NT2/D1 (cell line): ENCODE measurements at regions not wholly inside any gene's neighbourhood (a gene's known extent, or its start where the extent isn't known, plus 50 kb on each side); places are given as distances from the start of the nearest gene placed in this dataset.

Source experiments
- DNase-seq: peaks from one replicate; pipeline ENCODE4 v3.0.0-alpha.2; 2011; ENCODE audit warnings: low read depth, low spot score
- H3K27me3 ChIP-seq: 2 replicates; pipeline ENCODE4 v1.6.0; 2011; ENCODE audit warnings: mild to moderate bottlenecking; ENCODE audit not compliant: insufficient read length, insufficient read depth
- H3K36me3 ChIP-seq: 2 replicates; pipeline ENCODE4 v1.6.1; 2011; ENCODE audit warnings: mild to moderate bottlenecking, low read length, mixed read lengths; ENCODE audit not compliant: insufficient read depth, insufficient read length
- H3K4me1 ChIP-seq: 2 replicates; pipeline ENCODE4 v1.5.1; 2011; ENCODE audit not compliant: insufficient read depth, insufficient read length
- H3K4me3 ChIP-seq: 2 replicates; pipeline ENCODE4 v1.5.1; 2011; ENCODE audit warnings: low read depth; ENCODE audit not compliant: insufficient read length
- H3K9ac ChIP-seq: 2 replicates; pipeline ENCODE4 v1.6.0; 2011; ENCODE audit warnings: low read depth; ENCODE audit not compliant: insufficient read length
- H3K9me3 ChIP-seq: 2 replicates; pipeline ENCODE4 v1.5.1; 2011; ENCODE audit warnings: mild to moderate bottlenecking, low read length; ENCODE audit not compliant: insufficient read depth
- SUZ12 ChIP-seq: IDR thresholded peaks from 2 replicates; pipeline ENCODE4 v1.6.1; 2011; ENCODE audit not compliant: insufficient read length, insufficient read depth; ENCODE audit errors: extremely low read depth
- YY1 ChIP-seq: IDR thresholded peaks from 2 replicates; pipeline ENCODE4 v1.6.1; 2011; ENCODE audit not compliant: insufficient read length, insufficient read depth
- ZNF274 ChIP-seq: IDR thresholded peaks from 2 replicates; pipeline ENCODE4 v1.6.1; 2011; ENCODE audit warnings: mild to moderate bottlenecking, low read depth, low read length

DNA sequence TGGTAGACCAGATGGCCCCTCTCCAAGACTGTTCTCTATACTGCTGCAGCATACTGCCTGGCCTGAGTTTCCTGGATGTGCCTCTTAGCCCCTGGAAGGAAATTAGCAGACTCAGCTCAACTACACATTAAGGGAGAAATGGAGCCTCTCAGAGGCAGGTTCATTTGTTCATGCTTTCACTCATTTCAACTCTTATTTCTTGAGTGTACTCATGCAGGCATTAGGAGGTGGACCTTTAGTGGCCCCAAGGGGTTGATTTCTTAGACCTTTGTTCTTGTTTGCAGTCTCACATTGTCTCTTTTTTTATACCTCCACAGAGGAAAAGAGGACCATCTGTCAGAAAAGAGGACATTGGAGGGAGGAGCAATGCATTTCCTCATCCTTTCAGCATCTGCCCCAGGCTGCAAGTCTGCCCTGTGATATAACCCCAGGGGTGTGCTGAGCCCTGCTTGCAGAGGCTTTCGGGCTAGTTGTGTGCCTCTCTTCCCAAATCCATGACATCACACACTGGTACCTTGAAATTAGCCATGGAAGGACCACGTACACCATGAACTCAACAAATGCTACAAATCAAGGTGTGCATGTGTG, 456.2 kb downstream of the CD83 start:
- no peaks in the 10 kb centered on the region for H3K9me3 ChIP-seq
- TF ChIP-seq ZNF274: no peak
- no peak for TF ChIP-seq SUZ12
- TF ChIP-seq YY1: no peak
- no peak overlapping the region for H3K4me3 ChIP-seq
- no peaks in the 10 kb centered on the region for H3K27me3 ChIP-seq
- H3K4me1 ChIP-seq: no peaks in the 10 kb centered on the region
- H3K9ac ChIP-seq: no peak overlapping the region
- no peaks in the 10 kb centered on the region for H3K36me3 ChIP-seq
- DNase-seq: no peak

DNA sequence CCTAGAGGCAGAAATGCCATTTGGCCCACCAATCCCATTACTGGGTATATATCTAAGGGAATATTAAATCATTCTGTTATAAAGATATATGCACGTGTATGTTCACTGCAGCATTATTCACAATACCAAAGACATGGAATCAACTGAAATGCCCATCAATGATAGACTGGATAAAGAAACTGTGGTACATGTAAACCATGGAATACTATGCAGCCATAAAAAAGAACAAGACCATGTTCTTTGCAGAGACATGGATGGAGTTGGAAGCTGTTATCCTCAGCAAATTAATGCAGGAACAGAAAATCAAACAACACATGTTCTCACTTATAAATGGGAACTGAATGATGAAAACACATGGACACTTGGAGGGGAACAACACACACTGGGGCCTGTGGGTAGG, 458.4 kb downstream of the CD83 start:
- Histone ChIP-seq H3K27me3 (no peaks in the 10 kb centered on the region), H3K4me1 (no peaks in the 10 kb centered on the region), H3K36me3 (no peaks in the 10 kb centered on the region), H3K9ac (no peak overlapping the region), H3K9me3 (no peaks in the 10 kb centered on the region), H3K4me3 (no peak overlapping the region)
- DNase-seq: no peak
- TF ChIP-seq SUZ12: no peak
- TF ChIP-seq YY1: no peak
- TF ChIP-seq ZNF274: no peak

DNA sequence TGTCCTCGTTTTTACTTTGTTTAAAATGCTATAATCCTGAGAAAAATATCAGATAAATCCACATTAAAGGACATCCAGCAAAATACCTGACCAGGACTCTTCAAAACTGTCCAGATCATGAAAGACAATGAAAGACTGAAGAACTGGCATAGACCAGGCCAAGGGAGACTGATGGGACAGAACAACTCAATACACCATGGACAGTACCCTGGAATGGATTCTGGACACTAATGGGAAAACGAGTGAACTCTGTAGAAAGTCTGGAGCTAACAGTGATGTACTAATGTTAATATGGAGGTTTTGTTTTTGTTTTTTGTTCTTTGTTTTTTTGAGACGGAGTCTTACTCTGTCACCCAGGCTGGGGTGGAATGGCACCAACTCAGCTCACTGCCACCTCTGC, 461.4 kb downstream of the CD83 start:
- no peak overlapping the region for H3K4me3 ChIP-seq
- no peaks in the 10 kb centered on the region for H3K27me3 ChIP-seq
- DNase-seq: no peak
- H3K4me1 ChIP-seq: no peaks in the 10 kb centered on the region
- H3K9ac ChIP-seq: no peak overlapping the region
- no peaks in the 10 kb centered on the region for H3K36me3 ChIP-seq
- TF ChIP-seq YY1 (no peak), ZNF274 (no peak), SUZ12 (no peak)
- no peaks in the 10 kb centered on the region for H3K9me3 ChIP-seq

DNA sequence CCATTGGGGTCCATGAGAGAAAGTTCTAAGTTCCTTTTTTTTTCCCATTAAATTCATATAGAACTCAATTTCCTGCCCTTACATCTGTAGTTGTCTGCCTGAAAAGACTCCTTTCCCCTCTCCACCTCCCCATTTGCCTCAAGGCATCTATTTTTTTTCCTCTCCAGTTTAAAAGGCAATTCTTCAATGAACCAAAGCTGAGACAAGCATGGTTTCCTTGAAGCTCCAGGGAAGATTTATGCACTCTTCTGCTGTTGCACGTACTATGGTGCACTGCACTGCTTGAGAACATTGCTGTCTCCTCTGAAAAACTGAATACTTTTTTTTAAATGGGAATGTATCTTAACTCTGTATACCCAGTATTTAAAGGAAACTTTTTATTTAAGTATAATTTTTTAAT, 465.2 kb downstream of the CD83 start:
- Histone ChIP-seq H3K9ac (no peak overlapping the region), H3K36me3 (no peaks in the 10 kb centered on the region), H3K4me3 (no peak overlapping the region), H3K4me1 (no peaks in the 10 kb centered on the region), H3K27me3 (no peaks in the 10 kb centered on the region), H3K9me3 (no peaks in the 10 kb centered on the region)
- no peak for DNase-seq
- TF ChIP-seq ZNF274 (no peak), SUZ12 (no peak), YY1 (no peak)

DNA sequence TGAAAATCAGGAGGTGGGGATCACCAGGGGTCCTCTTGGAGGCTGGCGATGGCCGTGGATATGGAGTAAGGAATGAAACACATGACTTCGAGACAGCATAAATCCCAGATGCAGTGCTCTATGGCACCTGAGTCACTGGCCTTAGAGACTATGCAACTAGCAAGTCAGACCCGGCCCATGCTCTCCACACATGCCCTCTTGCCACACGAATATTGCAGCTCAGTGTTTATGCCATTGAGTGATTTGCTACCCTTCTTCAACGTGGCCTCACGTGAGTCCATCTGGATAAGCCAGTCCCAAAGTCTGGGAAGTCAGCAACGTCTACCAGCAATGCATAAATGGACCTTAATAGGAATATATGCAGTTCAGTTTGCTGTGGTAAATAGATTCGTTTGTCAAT, 466.3 kb downstream of the CD83 start:
- H3K4me1 ChIP-seq: no peaks in the 10 kb centered on the region
- H3K36me3 ChIP-seq: no peaks in the 10 kb centered on the region
- no peak for DNase-seq
- no peak overlapping the region for H3K9ac ChIP-seq
- H3K4me3 ChIP-seq: no peak overlapping the region
- no peaks in the 10 kb centered on the region for H3K9me3 ChIP-seq
- H3K27me3 ChIP-seq: no peaks in the 10 kb centered on the region
- no peak for TF ChIP-seq ZNF274
- no peak for TF ChIP-seq SUZ12
- no peak for TF ChIP-seq YY1

DNA sequence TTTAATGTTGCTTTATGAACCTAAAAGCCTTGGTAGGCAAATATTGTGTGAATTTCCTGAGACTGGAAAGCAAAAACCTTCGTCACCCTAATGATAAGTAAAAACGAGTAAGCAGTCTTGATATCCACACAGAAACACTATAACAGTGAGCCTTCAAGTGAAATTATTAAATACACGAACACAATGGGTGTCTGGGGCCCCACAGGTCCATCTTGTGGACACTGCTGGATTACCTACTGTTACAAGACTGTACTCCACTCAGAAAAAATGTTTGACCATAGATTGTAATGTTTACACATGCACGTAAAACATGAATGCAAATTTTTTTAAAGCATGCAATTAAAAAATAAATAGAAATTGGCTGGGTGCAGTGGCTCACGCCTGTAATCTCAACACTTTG, 466.9 kb downstream of the CD83 start:
- Histone ChIP-seq H3K36me3 (no peaks in the 10 kb centered on the region), H3K27me3 (no peaks in the 10 kb centered on the region), H3K9me3 (no peaks in the 10 kb centered on the region), H3K4me3 (no peak overlapping the region), H3K4me1 (no peaks in the 10 kb centered on the region), H3K9ac (no peak overlapping the region)
- TF ChIP-seq SUZ12: no peak
- no peak for TF ChIP-seq YY1
- no peak for TF ChIP-seq ZNF274
- DNase-seq: no peak

DNA sequence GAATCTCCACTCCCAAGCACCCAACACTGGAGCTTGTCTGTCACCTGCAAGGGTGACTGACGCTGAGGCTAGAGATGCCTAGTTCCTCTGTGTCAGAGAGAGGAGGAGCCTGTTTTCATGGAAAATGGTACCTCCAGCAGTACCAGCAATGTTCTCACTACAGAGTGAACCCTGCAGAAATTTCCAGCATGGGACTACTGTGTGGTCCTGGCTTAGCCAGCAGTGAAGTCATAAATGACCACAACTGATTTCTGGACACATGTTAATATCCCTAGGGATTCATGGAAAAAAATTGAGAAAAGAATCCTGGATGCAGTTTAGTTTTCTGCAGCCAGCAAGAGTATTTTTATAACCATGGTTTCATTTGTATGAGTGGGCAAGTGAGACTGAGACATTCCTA, 468.1 kb downstream of the CD83 start:
- TF ChIP-seq ZNF274 (no peak), SUZ12 (no peak), YY1 (no peak)
- Histone ChIP-seq H3K36me3 (no peaks in the 10 kb centered on the region), H3K27me3 (no peaks in the 10 kb centered on the region), H3K4me3 (no peak overlapping the region), H3K4me1 (no peaks in the 10 kb centered on the region), H3K9ac (no peak overlapping the region), H3K9me3 (no peaks in the 10 kb centered on the region)
- no peak for DNase-seq
